ENCODE measurements at regions not wholly inside any gene's neighbourhood (a gene's known extent, or its start where the extent isn't known, plus 50 kb on each side); places are given as distances from the start of the nearest gene placed in this dataset.

DNA sequence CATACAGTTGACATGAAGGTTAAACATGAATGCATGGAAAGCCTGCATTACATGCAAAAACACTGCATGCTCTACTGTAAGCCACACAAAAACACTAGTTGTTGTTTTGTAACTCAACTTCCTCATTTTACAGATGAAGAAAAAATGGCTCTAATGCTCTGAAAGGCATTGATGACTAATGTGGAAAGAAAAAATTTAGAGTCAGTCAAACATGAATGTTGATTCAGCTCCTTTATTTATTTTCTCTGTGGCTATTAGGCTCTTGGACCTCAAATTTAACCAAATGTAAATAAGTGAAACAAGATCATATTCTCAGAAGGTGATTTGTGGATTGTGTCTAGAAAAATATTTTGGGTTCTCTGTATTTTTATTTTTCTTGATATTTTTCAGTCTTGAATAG is 336.7 kb upstream of the ZNF717 start:
- Mint-ChIP-seq H3K27ac (no peak overlapping the region), H3K9me3 (no peaks in the 10 kb centered on the region), H3K4me1 (no peaks in the 10 kb centered on the region), H3K27me3 (ENCODE audit: insufficient read depth, low read depth) (no peaks in the 10 kb centered on the region), H3K36me3 (no peaks in the 10 kb centered on the region), H3K4me3 (no peak overlapping the region)
- H3K9me3 ChIP-seq (ENCODE audit: low read depth), result no peaks in the 10 kb centered on the region
- H3K27me3 ChIP-seq, result no peaks in the 10 kb centered on the region
- H3K4me1 ChIP-seq, result no peaks in the 10 kb centered on the region
- H3K9ac ChIP-seq, result no peak overlapping the region
- H4K20me1 ChIP-seq (ENCODE audit: low read depth), result no peaks in the 10 kb centered on the region
- TF ChIP-seq, protein P1, sequence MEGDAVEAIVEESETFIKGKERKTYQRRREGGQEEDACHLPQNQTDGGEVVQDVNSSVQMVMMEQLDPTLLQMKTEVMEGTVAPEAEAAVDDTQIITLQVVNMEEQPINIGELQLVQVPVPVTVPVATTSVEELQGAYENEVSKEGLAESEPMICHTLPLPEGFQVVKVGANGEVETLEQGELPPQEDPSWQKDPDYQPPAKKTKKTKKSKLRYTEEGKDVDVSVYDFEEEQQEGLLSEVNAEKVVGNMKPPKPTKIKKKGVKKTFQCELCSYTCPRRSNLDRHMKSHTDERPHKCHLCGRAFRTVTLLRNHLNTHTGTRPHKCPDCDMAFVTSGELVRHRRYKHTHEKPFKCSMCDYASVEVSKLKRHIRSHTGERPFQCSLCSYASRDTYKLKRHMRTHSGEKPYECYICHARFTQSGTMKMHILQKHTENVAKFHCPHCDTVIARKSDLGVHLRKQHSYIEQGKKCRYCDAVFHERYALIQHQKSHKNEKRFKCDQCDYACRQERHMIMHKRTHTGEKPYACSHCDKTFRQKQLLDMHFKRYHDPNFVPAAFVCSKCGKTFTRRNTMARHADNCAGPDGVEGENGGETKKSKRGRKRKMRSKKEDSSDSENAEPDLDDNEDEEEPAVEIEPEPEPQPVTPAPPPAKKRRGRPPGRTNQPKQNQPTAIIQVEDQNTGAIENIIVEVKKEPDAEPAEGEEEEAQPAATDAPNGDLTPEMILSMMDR (IDR thresholded peaks at IDR 0.05), result no peak
- TF ChIP-seq EZH2 (IDR thresholded peaks at IDR 0.05), result no peak
- H2AFZ ChIP-seq (replicated peaks), result no peak overlapping the region
- no peaks in the 10 kb centered on the region for H3K79me2 ChIP-seq (ENCODE audit: low read depth)
- H3K4me2 ChIP-seq, result no peak overlapping the region
- H3K36me3 ChIP-seq, result no peaks in the 10 kb centered on the region
- no peak overlapping the region for H3K27ac ChIP-seq
- no peaks in the 10 kb centered on the region for H3F3A ChIP-seq (ENCODE audit: low read depth)
- no peak for DNase-seq (ENCODE audit: low spot score)
- H3K4me3 ChIP-seq, result no peak overlapping the region

DNA sequence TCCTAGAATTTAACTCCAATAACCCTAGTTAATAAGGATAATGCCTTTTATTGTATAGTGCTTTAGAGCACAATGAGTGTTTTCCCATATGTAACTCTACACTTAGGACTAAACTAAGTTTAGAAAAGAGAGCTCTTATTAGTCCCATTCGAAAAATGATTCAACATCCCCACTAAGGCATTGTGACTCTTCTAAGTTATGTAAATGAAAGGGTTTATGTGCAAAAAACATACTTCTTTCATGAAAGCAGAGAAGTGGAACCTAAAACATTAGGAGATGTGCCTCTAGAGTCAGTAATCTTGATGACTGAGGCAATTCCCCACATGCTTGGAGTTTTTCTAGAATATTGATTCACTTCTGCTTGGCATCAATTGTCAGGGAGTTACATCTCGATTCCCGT is 344.1 kb upstream of the ZNF717 start:
- H3K27me3 ChIP-seq, result no peaks in the 10 kb centered on the region
- no peaks in the 10 kb centered on the region for H3K4me1 Mint-ChIP-seq
- H3K27ac ChIP-seq, result no peak overlapping the region
- TF ChIP-seq EZH2 (IDR thresholded peaks at IDR 0.05) (no peak), EZH2phosphoT487 (IDR thresholded peaks at IDR 0.05) (no peak)
- TF ChIP-seq, protein P1 (IDR thresholded peaks at IDR 0.05), result no peak
- H3F3A ChIP-seq (ENCODE audit: low read depth), result no peaks in the 10 kb centered on the region
- no peaks in the 10 kb centered on the region for H3K9me3 Mint-ChIP-seq
- no peak overlapping the region for H3K9ac ChIP-seq
- DNase-seq (ENCODE audit: low spot score), result no peak
- no peaks in the 10 kb centered on the region for H3K36me3 Mint-ChIP-seq
- no peaks in the 10 kb centered on the region for H4K20me1 ChIP-seq (ENCODE audit: low read depth)
- H3K4me3 ChIP-seq, result no peak overlapping the region
- no peak overlapping the region for H2AFZ ChIP-seq (replicated peaks)
- no peaks in the 10 kb centered on the region for H3K79me2 ChIP-seq (ENCODE audit: low read depth)
- H3K4me2 ChIP-seq, result no peak overlapping the region
- H3K9me3 ChIP-seq (ENCODE audit: low read depth), result no peaks in the 10 kb centered on the region
- H3K27me3 Mint-ChIP-seq (ENCODE audit: insufficient read depth, low read depth), result no peaks in the 10 kb centered on the region
- no peak overlapping the region for H3K27ac Mint-ChIP-seq
- no peaks in the 10 kb centered on the region for H3K4me1 ChIP-seq
- no peaks in the 10 kb centered on the region for H3K36me3 ChIP-seq
- H3K4me3 Mint-ChIP-seq, result no peak overlapping the region

DNA sequence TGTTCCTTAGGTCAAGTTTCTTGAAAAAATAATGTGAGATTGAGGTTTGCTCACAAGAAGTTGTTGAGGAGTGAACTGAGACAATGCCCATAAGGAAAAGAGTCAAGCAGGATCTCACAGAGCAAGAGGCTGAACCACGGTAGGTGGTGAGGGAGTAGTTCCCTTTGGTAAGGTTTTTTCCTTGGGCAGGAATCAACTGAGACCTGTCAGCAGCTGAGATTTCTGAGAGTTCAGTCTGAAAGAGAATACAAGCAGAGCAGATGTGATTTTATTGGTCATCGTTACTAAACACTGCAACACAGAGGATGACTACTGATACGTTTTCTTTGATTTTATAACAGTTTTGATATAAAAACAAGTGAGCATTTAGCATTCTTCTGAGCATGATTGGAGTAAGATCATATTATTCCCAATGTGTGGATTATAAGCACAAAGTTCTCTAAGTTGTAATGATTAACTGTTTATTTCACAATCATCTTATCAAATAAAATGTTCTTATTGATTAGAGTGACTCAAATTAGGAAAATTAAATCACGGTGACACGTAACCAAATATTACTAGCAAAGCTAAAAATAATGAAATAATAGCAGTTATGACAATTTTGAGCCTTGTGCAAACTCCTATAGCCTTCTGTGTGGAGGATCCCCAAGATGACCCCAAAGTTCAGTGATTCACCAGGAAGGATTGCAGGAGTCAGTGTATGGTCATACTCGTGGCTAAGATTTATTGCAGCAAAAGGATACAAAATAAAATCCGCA is 346.2 kb upstream of the ZNF717 start:
- H3K27ac Mint-ChIP-seq, result no peak overlapping the region
- no peaks in the 10 kb centered on the region for H3K9me3 ChIP-seq (ENCODE audit: low read depth)

More for the DNA sequence above, 346.2 kb upstream of the ZNF717 start:
- H3K36me3 Mint-ChIP-seq, result no peaks in the 10 kb centered on the region
- Histone ChIP-seq H3K4me2 (no peak overlapping the region), H3K79me2 (ENCODE audit: low read depth) (no peaks in the 10 kb centered on the region), H3K36me3 (no peaks in the 10 kb centered on the region), H3F3A (ENCODE audit: low read depth) (no peaks in the 10 kb centered on the region), H4K20me1 (ENCODE audit: low read depth) (no peaks in the 10 kb centered on the region), H3K4me3 (no peak overlapping the region), H3K9ac (no peak overlapping the region), H3K27me3 (no peaks in the 10 kb centered on the region), H2AFZ (replicated peaks) (peak overlapping the region; percentile 73), H3K4me1 (no peaks in the 10 kb centered on the region), H3K27ac (no peak overlapping the region)
- no peaks in the 10 kb centered on the region for H3K4me1 Mint-ChIP-seq
- H3K27me3 Mint-ChIP-seq (ENCODE audit: insufficient read depth, low read depth), result no peaks in the 10 kb centered on the region
- H3K4me3 Mint-ChIP-seq, result no peak overlapping the region
- DNase-seq (ENCODE audit: low spot score), result no peak
- TF ChIP-seq EZH2phosphoT487 (IDR thresholded peaks at IDR 0.05) (no peak), EZH2 (IDR thresholded peaks at IDR 0.05) (no peak)
- TF ChIP-seq, protein P1 (IDR thresholded peaks at IDR 0.05), result no peak
- H3K9me3 Mint-ChIP-seq, result no peaks in the 10 kb centered on the region
